Osteocyte (in vitro differentiated cells): ENCODE measurements at regions not wholly inside any gene's neighbourhood (a gene's known extent, or its start where the extent isn't known, plus 50 kb on each side); places are given as distances from the start of the nearest gene placed in this dataset.

Experiments
- DNase-seq: peaks from one replicate; pipeline ENCODE4 v3.0.0; 2021; ENCODE audit warnings: mixed read lengths; ENCODE audit not compliant: unreplicated experiment; ENCODE audit errors: extremely low spot score
- H3K27ac Mint-ChIP-seq: one replicate; pipeline ENCODE4 v1.8.0; 2021; ENCODE audit warnings: mild to moderate bottlenecking, mixed read lengths; ENCODE audit not compliant: unreplicated experiment
- H3K27me3 Mint-ChIP-seq: one replicate; pipeline ENCODE4 v1.8.0; 2021; ENCODE audit warnings: mixed read lengths; ENCODE audit not compliant: unreplicated experiment
- H3K36me3 Mint-ChIP-seq: one replicate; pipeline ENCODE4 v1.8.0; 2021; ENCODE audit warnings: mixed read lengths; ENCODE audit not compliant: unreplicated experiment
- H3K4me1 Mint-ChIP-seq: one replicate; pipeline ENCODE4 v1.8.0; 2021; ENCODE audit warnings: mixed read lengths; ENCODE audit not compliant: unreplicated experiment
- H3K4me3 Mint-ChIP-seq: one replicate; pipeline ENCODE4 v1.8.0; 2021; ENCODE audit warnings: mild to moderate bottlenecking, moderate library complexity, mixed read lengths; ENCODE audit not compliant: unreplicated experiment
- H3K9me3 Mint-ChIP-seq: one replicate; pipeline ENCODE4 v1.8.0; 2021; ENCODE audit warnings: mixed read lengths; ENCODE audit not compliant: unreplicated experiment
- TF ChIP-seq, protein P1 (sequence below): fragments of 200-600 bp; sonication (generic); IDR thresholded peaks from 2 replicates; pipeline ENCODE4 v1.5.0; 2021; ENCODE audit warnings: antibody characterized with exemption, mild to moderate bottlenecking, moderate library complexity

DNA sequence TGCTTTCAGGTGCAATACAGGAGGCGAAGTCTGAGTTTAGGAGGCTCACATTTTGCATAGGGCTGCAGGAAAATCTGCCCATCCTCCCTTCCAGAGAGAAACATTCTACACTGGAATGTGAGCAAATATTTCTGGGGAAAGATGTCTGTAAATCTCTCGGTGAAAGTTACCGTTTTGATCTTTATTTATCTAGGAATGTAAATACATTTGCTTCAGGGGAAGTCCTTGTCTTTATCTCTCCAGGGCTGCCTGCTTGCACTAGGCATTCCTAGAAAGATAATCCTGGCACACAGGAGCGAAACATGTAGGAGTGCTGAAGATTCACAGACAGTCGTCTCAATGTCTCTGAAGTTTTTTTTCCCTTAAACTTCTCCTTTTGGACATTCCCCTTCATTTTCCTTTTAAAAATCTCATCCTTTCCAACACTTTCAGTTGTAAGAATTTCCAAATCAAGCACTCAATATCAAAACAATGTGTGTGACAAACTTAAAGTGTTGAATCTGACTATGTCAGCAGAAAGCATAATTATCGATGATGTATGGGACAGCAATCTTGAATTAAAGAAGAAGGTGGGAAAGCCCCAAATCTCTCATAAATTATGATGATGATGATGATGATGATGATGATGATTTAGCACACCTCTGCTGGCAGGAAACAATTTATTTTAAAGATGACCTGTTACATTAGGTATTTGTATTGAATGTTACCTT, 113.4 kb upstream of the RESF1 start:
- Mint-ChIP-seq H3K4me3 (no peak overlapping the region), H3K27ac (no peak overlapping the region), H3K4me1 (no peaks in the 10 kb centered on the region), H3K36me3 (no peaks in the 10 kb centered on the region), H3K27me3 (no peaks in the 10 kb centered on the region), H3K9me3 (peaks cover 13% of the 10 kb centered on the region)
- TF ChIP-seq, protein P1, sequence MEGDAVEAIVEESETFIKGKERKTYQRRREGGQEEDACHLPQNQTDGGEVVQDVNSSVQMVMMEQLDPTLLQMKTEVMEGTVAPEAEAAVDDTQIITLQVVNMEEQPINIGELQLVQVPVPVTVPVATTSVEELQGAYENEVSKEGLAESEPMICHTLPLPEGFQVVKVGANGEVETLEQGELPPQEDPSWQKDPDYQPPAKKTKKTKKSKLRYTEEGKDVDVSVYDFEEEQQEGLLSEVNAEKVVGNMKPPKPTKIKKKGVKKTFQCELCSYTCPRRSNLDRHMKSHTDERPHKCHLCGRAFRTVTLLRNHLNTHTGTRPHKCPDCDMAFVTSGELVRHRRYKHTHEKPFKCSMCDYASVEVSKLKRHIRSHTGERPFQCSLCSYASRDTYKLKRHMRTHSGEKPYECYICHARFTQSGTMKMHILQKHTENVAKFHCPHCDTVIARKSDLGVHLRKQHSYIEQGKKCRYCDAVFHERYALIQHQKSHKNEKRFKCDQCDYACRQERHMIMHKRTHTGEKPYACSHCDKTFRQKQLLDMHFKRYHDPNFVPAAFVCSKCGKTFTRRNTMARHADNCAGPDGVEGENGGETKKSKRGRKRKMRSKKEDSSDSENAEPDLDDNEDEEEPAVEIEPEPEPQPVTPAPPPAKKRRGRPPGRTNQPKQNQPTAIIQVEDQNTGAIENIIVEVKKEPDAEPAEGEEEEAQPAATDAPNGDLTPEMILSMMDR, result no peak
- DNase-seq, result no peak

DNA sequence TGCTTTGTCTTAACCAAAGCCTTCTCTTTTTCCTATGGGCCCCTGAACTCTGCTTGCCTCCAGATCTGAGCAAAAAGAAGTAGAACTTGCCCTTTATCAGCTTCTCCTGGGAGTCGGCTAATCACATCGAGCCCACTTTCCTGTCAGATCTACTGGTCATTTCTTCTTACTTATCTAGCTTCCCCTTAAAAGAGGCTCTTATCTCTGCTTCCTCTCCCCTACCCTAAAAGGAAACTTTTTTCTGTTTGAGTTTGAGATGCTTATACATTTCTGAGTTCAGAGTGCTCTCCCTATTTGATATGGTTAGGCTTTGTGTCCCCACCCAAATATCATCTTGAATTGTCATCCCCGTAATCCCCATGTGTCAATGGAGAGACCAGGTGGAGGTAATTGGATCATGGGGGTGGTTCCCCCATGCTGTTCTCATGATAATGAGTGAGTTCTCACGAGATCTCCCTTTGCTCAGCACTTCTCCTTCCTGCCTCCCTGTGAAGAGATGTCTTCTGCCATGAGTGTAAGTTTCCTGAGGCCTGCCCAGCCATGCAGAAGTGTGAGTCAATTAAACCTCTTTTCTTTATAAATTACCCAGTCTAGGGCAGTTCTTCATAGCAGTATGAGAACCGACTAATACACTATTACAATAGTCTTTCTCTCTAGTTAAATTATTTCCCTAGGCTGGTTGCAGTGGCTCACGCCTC, 114.7 kb upstream of the AMN1 start:
- no peak for DNase-seq
- Mint-ChIP-seq H3K27ac (no peak overlapping the region), H3K4me3 (no peak overlapping the region), H3K9me3 (peaks cover 13% of the 10 kb centered on the region), H3K36me3 (no peaks in the 10 kb centered on the region), H3K27me3 (no peaks in the 10 kb centered on the region), H3K4me1 (no peaks in the 10 kb centered on the region)
- TF ChIP-seq, protein P1, result no peak

DNA sequence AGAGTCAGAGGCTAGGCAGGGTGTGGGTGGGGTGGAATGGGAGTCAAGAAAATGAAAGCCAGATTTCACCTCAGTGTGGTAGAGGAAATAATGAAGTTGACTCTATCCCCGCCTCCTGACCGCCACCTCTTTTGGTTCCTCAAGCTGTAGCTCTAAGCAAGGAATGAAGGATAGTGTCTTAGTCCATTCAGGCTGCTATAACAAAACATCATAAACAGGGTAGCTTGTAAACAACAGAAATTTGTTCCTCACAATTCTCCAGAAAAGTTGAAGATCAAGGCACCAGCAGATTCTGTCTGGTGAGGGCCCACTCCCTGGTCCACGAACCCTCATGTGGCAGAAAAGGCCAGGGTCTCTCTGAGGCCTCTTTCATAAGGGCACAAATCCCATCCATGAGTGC, 109.1 kb upstream of the AMN1 start:
- Mint-ChIP-seq H3K27me3 (no peaks in the 10 kb centered on the region), H3K9me3 (no peaks in the 10 kb centered on the region), H3K4me3 (no peak overlapping the region), H3K4me1 (no peaks in the 10 kb centered on the region), H3K36me3 (no peaks in the 10 kb centered on the region), H3K27ac (no peak overlapping the region)
- TF ChIP-seq, protein P1, result no peak
- no peak for DNase-seq

DNA sequence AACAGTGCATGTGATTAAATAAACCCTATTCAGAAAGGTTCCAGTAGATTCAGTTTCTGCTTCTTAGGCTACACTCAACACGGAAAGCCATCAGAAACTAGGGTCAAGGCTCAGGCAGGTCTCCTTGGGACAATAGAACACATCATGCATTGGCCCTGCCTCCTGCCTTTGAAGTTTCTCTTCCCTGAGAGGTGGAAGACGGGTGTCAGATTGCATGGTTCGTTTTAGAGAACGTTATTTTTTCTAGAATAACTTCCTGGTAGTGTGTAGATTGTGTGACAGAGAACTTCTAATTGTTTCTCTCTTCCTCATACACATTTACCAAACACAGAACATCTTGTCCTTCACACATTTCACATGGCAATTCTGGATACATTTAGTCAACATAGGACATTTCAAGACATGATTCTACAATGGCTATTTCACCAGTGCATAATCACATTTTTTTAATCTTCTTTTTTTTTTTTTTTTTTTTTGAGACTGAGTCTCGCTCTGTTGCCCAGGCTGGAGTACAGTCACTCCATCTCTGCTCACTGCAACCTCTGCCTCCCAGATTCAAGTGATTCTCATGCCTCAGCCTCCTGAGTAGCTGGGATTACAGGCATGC, 106.6 kb upstream of the AMN1 start:
- Mint-ChIP-seq H3K36me3 (no peaks in the 10 kb centered on the region), H3K4me1 (no peaks in the 10 kb centered on the region), H3K9me3 (no peaks in the 10 kb centered on the region), H3K27me3 (no peaks in the 10 kb centered on the region), H3K4me3 (no peak overlapping the region), H3K27ac (no peak overlapping the region)
- no peak for DNase-seq
- TF ChIP-seq, protein P1, result no peak

DNA sequence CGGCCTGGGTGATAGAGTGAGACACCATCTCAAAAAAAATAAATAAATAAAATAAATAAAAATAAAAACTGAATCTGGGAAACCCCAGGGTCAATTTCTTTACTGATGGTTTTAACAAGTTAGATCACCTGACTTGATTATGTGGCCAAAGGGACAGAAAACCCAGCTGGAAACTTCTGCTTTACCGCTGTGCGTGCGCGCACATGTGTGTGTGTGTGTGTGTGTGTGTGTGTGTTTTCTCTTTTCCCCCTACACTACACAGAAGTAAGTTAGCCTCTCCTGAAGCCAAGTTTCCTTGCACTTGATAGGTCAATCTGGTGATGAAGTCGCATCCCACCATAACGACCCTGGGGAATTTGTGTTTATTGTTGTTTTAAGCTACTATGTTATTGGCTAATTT, 105.3 kb upstream of the AMN1 start:
- Mint-ChIP-seq H3K27me3 (no peaks in the 10 kb centered on the region), H3K4me3 (no peak overlapping the region), H3K9me3 (no peaks in the 10 kb centered on the region), H3K27ac (no peak overlapping the region), H3K4me1 (no peaks in the 10 kb centered on the region), H3K36me3 (no peaks in the 10 kb centered on the region)
- no peak for DNase-seq
- TF ChIP-seq, protein P1, result no peak
